GM18499 (cell line): ENCODE measurements at regions not wholly inside any gene's neighbourhood (a gene's known extent, or its start where the extent isn't known, plus 50 kb on each side); places are given as distances from the start of the nearest gene placed in this dataset.

ENCODE experiments used
- ATAC-seq: cut with Tn5 transposase; IDR thresholded peaks from one replicate; pipeline ENCODE4 v1.9.1; 2021; ENCODE audit warnings: moderate number of reproducible peaks; ENCODE audit not compliant: insufficient read depth, unreplicated experiment

DNA sequence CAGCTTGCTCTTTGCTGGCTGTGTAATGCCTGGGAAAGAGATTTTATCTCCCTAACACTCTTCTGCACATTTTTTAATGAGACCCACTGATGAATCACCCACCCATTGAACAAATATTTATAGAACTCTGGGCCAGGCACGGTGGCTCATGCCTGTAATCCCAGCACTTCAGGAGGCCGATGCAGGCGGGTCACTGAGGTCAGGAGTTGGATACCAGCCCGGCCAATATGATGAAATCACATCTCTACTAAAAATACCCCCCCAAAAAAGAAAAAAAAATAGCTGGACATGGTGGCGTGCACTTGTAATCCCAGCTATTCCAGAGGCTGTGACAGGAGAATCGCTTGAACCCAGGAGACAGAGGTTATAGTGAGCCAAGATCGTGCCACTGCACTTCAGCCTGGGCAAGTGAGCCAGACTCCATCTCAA lies 82.1 kb upstream of the SIRPA start:
- no peak for ATAC-seq

DNA sequence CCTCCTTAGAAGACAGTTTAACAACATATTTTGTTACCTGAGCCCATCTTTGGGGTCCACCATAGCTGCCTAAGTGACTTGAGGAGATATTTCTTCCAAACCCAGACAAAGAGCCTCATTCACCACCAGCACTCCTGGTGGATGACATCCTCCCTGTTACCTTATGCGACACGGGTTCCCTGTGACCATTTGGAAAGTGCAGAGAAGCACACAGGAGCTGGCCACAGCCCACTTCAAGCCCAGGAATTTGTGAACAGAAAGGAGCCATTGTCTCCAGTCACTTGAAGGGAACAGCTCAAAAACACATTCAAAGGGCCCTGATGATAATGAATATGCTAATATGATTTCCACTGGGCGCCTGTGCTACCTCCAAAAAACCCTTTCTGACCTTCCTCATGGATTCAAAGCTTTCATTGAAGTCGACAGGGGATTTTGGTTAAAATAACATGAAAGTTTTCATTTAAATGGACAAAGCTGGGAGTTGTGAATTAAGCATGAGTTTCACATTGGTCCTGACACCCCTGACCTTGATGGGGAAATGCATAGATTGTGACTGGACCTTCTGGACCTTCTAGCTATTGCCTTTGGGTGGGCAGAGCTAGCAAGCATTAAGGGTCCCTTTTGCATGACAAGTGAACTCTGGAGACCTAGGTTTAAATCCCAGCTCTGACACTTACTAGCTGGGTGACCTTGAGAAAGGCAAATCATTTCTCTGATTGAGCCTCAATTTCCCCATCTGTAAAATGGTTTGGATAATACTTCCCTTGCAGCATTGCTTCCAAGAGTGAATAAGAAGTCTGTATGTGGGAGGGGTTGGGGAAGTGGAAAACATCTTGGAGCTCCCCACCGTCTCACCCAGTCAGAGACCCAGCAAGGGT lies 83.3 kb upstream of the SIRPA start:
- no peak for ATAC-seq

DNA sequence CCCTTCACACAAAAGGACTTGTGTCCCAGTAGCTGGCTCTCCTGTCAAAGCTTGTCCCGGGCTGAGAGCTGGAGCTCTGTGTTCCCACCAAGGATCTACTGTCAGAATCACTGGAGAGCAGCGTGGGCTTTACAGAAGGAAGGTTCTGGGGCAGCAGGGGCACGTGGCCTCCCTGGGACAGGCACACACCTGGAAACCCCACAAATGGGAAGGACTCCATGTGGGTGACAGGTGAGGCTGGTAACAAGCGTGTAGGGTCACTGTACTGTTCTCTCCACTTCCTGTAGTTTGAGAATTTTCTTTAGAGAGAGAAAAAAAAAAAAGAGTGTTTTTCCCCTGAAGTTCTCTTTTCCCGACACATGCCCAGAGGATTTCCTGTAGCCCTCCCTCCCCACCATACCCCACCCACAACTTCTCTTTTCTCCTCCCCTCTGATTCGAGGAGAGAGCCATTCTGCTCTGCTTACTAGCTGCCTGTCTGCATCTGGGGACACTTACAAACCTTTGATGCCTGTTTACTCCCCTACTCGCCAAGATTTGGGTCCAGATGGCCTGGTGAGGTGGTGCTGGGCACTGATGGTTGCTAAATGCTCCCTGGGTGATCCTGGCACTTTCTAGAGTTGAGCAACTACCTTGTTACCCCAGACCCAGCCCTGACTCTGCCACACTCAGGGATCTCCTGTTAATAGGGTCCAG lies 84.1 kb upstream of the SIRPA start:
- ATAC-seq: no peak

DNA sequence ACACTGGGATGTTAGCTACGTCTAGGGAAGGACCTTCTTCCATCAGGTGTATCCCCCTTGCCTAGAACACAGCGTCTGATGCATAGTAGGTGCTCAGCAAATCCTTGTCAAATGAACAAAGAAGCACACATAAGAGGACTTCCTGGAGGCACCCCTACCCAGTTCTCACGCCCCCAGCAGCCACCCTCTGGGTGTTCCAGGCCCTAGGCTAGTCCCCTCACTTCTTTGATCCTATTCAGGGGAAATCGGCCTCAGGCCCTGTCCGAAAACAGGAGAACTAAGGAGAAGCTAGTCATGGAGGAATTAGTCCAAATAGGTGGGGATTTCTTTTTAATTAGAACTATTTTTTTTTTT lies 84.7 kb upstream of the SIRPA start:
- ATAC-seq: no peak

DNA sequence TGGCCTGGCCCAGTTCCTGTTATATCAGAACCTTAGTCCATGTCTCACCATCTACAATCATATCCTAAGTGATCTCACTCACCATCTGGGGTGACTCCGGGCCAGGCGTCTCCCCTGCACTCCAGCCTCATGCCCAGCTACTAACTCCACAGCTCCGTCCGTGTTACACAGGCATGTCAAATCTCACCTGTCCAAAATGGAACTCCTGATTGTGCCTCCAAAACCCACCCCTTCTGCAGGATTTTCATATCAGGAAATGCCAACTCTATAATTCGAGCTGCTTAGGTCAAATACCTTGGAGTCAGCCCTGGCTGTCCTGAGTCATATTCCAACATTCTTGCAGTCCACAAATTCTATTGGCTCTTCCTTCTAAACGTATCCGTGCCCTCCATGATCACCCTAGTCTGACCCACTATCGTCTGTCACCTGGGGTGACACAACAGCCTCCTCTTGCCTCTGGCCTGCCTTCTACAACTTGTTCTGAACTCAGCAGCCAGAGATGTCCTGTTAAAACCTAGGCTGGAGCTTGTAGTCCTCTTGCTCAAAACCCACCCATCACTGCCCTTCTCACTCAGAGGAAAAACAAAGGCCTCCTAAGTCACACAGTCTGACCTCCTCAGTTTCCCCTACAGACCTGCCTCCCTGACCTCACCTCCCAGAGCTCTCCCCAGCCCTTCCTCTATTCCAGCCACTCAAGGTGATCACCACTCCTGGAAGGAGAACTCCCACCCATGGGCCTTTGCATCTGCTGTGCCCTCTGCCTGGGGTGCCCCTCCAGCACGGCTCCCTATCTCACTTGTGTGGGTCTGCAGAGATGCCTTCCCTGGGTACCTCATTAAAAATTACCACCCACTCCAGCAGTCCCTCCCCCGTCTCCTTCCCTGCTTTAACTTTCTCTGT lies 85.3 kb upstream of the SIRPA start:
- no peak for ATAC-seq

DNA sequence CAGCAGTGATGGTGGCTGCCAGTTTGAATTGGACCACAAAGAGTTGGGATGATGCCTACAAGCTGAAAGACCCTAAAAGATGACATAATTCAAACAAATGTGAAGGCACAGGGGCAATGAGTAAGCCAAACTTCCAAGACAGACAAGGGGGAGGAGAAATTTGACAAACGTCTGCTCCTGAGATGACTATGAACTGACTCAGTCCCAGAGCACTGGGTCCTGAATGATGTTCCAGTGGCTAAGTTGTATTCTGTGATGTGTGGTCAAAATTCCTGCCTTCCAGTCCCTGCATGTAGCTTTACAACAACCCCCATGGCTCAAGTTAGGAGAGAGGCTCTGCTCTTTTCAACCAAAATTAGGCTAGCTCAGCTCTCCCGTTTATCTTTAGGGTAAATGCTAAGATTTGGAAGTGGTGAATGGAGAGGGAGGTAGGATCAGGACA lies 86.1 kb upstream of the SIRPA start:
- ATAC-seq: no peak

DNA sequence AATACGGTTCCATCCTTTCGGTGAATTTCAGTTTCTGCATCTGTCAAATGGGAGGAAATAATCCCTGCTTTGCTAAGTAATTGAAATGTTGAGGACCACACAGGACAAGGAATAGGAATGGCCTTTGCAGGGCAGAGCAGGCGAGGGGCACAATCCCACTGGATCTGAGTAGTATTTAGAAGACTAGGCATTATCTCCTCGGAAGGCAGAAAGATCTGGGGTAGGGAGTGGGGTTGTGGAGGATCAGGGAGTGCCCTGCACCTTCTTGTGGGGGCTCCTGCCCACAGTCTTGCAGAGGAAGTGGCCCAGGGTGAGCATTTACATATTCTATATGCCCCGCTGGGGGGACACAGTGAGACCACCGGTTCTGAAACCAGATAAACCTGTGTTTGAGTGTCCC lies 87.1 kb upstream of the SIRPA start:
- no peak for ATAC-seq

DNA sequence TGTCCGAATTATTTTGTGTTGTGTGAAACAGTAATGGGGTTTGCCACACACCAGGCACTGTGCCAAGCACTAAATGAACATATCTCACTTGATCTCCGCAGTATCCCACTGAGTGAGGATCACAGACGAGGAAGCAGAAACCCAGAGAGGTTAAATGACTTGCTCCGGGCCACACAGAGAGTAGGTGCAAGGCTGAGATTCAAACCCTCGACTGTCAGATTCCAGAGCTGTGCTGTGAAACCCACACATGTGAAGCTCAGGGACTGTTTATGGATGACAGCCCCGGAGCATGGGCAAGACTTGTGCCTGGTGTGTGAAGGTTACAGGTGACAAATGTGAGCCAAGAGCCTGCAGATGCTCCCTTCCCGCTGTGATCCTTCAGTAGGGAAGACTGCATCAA lies 87.8 kb upstream of the SIRPA start:
- no peak for ATAC-seq

DNA sequence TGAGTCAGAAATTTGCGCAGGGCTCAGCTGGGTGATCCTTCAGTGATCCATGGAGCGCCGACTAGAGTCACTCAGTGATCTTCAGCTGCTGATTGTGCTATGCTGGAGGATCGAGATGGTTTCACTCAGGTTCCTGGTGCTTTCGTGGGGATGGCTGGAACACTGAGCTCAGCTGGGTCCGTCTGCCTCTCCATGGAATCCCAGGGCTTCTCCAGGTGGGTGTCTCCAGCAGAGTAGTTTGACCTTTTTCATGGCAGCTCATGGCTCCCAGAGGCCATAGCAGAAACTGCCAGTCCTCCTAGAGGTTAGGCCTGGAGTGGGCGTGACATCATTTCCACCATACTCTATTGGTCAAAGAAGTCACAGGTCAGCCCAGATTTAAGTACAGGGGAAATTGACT lies 88.8 kb upstream of the SIRPA start:
- no peak for ATAC-seq

DNA sequence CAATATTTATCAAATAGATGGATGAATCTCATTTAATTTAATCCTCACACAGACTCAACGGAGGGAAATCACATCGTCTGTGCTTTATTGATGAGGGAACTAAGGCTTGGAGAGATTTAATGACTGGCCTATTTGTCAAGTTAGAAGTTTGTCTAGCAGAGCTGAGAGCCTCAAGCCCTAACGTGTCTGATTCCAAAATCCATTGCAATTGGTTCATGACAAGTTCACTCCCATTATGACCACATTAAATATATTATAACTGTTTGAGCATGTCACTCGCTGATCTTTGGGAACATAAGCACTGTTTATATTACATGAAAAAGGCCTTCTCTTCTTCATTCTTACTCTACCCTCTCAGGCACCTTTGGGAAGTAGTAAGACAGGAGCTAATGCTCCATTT lies 89.4 kb upstream of the SIRPA start:
- ATAC-seq: no peak

DNA sequence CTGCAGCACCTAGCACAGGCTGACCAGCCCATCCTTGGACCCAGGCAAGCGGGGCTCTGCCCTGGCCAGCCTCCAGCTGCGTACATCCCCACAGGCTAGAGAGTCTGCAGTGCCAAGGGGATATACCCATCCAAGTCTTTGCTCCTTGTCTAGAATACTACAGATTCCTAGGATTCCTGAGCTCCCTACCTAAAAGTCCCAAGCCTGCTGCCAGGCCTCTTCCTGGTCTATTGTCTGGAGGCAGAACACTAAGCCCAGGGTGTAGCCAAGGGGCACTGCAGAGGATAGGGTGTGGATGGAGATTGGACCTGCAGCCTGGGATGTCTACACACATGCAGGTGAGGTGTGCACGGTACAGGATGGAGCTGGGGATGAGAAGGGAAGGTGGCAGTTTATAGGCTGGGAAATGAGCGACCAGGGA lies 90.0 kb upstream of the SIRPA start:
- ATAC-seq: no peak

DNA sequence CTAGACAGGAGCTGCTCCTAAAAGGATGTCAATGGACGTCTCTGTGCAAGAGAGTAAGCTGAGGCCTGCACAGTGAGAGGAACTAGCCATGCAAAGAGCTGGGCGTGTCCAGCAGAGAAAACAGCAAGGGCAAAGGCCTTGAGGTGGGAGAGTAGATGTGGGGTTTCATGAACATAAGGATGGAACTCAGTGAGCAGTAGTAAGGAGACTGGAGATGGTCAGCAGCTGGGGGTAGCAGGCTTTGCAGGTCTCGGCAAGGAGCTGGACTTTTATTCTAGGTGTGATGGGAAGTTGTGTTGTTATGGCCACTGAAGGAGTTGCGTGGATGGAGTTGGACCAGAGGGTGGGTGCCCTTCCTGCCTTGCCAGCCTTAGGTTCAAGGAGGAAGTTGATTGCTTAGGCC lies 90.7 kb upstream of the SIRPA start:
- no peak for ATAC-seq

DNA sequence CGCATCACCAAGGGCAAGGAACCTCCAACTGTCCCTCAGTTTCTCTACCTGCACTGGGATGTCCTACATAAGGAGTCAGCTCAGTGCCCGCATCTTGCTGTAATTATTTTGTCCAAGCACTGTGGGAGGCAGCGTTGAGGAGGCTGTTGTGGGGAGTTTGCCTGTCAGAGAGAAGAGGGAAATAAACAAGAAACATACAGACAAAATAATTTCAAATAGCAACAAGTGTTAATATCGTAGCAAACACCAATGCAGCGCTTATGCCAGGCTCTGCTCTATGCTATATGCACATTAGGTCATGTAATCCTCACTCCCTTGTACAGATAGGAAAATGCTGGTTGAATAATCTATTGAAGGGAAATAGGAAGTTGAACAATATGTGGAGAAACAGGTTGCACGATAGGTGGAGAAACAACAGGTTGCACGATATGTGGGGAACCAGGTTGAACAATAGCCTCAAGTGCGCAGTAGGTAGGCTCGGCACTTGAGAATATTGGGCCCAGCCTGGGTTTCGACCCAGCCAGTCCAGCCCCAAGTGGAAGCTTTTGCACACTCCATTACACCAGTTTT lies 91.2 kb upstream of the SIRPA start:
- ATAC-seq: no peak

DNA sequence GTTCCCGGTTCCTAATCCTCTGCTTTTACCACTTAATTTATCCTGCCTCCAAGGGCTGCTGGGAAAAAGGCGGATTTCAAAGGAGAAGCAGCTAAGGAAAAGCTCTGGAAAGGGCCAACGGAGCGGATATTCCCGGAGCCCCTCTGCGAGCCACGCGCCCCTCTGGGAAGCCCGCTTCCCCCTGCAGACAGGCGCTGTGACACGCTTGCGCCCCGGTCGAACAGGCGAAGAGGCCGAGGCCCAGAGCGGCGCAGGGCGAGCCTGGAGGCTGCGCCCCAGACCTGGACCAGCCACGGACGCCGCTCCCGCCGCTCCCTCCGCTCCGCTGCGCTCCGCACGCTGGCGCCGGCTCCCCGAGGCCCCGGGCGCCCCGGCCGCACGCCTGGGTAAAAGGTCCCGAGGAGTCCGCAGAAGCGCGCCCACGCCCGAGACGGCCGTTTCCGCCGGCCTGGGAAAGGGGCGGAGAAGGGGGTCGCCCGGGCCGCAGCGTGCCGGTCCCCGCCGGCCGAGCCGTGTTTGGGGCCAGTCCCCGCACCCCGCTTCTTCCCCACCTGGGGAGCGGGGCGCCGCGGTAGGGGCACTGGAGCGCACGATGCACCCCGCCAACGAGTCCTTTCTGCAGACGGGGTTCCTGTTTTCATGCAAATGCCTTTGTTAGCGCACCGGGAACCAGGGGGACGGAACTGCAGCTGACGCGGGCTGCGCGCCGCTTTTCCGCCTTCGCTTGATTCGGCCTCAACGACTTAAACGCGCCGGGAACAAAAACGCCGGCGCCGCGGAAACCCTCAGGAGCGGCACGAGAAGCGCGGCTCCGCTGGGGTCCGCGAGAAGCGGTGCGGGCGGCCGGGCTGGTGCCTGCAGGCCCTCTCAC lies 91.9 kb upstream of the SIRPA start:
- no peak for ATAC-seq

DNA sequence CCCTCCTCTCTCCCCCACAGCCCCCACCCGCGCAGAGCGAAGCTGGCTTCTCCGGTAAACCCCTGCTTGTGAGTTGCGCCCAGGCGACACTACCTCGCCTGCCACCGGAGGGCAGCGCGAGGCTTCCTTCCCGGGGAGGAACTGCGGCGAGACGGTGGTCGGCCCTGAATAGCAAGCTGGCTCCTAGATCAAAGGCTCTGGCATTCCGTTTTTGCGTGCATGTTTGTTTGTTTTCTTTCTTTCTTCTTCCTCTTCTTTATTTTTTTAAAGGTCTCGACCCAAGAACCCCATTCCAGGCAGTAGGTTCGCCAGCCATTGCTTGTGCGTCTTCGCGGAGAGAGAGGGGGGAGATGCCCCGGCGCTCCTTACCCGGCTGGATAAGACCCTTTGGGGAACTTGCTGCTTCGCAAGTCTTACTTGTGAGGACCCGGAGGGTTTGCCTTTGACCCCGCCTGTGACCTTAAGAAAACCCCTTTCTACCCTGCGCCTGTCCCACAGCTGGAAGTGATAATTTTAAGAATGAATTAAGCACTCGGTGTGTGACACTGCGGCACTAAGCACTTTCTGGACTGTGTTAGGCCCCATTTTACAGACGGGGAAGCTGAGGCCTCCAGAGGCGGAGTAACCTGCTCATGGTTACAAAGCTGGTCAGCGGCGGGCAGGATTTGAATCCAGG lies 92.7 kb upstream of the SIRPA start:
- ATAC-seq: no peak

DNA sequence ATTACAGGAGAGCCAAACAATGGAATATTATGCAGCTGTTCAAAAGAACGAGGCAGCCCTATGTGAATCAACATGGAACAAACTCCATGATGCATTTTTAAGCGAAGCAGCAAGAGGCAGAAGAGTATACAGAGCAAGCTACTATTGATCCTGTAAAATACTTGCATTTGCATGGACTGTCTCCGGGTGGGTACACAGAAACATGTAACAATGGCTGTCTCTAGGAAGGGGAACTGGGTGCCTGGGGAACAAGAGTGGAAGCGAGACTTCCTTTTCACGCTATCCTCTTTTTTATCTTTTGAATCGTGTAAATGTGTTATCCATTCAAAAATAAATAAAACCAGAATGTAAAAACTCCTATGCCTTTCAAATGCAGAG lies 93.3 kb upstream of the SIRPA start:
- no peak for ATAC-seq

DNA sequence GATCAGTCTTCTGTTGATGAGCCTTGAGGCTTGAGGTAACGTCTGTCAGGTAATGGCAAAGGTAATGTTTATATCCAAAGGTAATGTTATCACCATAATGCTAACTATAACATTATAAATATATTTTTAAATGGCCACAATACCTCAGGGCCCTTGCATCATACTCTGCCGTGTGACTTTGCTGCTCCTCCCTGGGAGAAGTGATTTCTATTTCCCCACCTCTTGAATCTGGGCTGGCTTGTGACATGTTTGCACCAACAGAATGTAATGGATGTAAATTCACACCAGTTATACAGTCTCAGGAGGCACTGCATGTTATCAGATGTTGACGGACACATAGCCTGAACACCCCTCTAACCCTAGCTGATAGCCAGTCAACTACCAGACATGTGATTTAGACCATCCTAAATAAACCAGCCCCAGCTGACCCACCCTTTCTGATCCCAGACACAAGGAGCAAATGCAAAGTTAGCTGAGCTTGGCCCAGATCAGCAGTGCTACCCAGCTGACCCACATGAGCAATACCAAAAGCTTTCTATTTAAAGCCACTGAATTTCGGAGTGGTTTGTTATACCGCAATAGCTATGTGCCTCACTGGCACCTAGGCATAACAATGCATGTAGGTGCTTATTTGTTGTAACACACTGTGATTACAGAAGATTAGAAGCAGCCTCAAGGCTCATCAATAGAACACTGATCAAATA lies 93.8 kb upstream of the SIRPA start:
- ATAC-seq: no peak

DNA sequence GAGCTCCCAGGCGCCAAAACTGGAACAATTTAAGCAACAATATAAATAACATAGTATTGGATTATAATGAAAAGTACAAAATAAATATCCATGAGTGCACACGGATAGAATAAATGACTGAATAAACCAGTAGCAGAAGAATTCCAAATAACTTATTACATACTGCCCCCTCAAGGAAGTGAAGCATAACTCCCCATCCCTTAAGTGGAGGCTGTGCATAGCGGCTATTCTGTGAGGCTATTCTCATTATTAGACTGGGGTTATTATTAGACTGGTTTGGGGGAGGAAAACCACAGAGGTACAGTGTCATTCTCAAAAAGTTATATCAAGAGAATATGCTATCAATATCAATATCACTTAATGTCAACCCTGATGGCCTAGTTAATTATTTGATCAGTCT lies 94.4 kb upstream of the SIRPA start:
- no peak for ATAC-seq

DNA sequence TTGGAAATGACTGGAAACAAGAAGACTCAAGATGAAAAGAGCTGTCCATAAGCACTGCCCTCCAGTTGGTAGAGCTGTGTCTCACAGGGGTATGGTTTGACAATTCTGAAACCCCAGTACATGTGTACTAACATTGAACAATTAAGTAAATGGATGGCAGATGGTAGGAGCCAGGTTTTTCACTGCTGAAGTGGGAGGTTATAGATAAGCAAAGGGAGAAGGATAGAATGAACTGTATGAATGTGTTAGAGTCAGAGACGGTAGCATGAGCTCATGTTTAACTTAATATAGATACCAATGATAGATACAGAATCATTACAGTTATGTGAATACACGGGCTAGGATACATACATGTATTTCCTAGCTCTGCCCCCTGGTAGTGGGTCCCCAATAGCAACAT lies 95.0 kb upstream of the SIRPA start:
- no peak for ATAC-seq
